Stomach (tissue), 4 donors: ENCODE measurements at regions not wholly inside any gene's neighbourhood (a gene's known extent, or its start where the extent isn't known, plus 50 kb on each side); places are given as distances from the start of the nearest gene placed in this dataset.

Experiments
- EP300 ChIP-seq: sonication (generic); formaldehyde crosslinking; IDR thresholded peaks from one replicate; pipeline ENCODE4 v1.6.1; 2017; ENCODE audit warnings: antibody characterized with exemption
- POLR2A ChIP-seq, 4 donors: fragments of 450-650 bp; IDR thresholded peaks; one replicate each; pipeline ENCODE4 v1.6.1; 2016; ENCODE audit warnings: antibody characterized with exemption in 4 of 4, control low read depth in 2 of 4, mild to moderate bottlenecking in 1 of 4, moderate library complexity in 1 of 4
- TF ChIP-seq, protein P1 (sequence below), 7 experiments: fragments of 450-650 bp in 4 of 7; fragments of 200-600 bp in 3 of 7; sonication (generic) in 3 of 7; IDR thresholded peaks; one replicate each; pipeline ENCODE4 v1.5.1; 2016 to 2019; ENCODE audit warnings: antibody characterized with exemption in 7 of 7, control low read depth in 2 of 7, mild to moderate bottlenecking in 1 of 7

DNA sequence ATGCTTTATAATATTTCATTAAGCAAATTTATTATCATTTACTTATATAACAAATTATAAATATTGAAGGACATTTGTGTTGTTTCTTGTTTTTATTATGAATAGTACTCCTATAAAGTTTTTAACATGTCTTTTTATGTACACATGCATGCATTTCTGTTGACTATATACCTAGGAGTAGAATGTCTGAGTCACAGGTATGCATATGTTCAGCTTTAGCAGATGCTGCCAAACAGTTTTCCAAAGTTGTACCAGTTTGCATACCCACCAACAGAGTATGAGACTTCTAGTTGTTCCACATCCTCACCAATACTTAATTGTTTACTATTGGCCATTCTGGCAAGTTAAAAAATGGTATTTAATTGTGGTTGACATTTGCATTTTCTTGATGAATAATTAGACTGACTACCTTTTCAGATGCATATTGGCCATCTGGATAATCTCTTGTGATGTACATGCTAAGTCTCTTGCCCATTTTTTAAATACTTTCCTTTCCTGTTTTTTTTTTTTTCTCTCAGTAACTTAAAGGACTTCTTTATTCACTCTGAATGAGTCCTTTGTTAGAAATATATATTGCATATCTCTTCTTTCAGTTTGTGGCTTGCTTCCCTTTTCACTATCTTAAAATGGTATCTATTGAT lies 132.2 kb upstream of the TRIM2 start:
- TF ChIP-seq, protein P1, sequence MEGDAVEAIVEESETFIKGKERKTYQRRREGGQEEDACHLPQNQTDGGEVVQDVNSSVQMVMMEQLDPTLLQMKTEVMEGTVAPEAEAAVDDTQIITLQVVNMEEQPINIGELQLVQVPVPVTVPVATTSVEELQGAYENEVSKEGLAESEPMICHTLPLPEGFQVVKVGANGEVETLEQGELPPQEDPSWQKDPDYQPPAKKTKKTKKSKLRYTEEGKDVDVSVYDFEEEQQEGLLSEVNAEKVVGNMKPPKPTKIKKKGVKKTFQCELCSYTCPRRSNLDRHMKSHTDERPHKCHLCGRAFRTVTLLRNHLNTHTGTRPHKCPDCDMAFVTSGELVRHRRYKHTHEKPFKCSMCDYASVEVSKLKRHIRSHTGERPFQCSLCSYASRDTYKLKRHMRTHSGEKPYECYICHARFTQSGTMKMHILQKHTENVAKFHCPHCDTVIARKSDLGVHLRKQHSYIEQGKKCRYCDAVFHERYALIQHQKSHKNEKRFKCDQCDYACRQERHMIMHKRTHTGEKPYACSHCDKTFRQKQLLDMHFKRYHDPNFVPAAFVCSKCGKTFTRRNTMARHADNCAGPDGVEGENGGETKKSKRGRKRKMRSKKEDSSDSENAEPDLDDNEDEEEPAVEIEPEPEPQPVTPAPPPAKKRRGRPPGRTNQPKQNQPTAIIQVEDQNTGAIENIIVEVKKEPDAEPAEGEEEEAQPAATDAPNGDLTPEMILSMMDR (IDR thresholded peaks at IDR 0.05): no peak
- TF ChIP-seq POLR2A (IDR thresholded peaks at IDR 0.05) (no peak), EP300 (no peak)
